GM19023 (cell line): ENCODE measurements at regions not wholly inside any gene's neighbourhood (a gene's known extent, or its start where the extent isn't known, plus 50 kb on each side); places are given as distances from the start of the nearest gene placed in this dataset.

ENCODE experiments used
- ATAC-seq: cut with Tn5 transposase; IDR thresholded peaks from one replicate; pipeline ENCODE4 v1.9.1; 2021; ENCODE audit warnings: mild to moderate bottlenecking, moderate library complexity; ENCODE audit not compliant: unreplicated experiment

DNA sequence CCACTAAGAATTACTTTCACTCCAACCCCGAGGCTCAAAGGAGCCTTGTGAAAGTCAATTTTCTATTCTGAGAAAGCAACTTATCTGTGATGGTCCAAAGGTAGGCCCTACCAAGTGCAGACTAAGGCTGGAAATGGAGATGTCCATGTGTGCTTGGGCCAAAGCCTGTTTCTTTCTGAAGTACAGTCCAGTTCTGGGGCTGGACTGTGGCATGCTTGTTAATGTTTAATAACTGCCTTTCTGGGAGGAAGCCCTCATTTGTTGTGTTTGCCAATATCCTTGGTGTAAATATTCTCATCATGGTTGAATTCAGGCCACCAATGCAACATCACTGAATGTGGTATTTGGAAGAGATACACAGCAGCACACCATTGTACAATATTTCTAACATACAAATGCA, 182.3 kb upstream of the BCL6 start:
- no peak for ATAC-seq

DNA sequence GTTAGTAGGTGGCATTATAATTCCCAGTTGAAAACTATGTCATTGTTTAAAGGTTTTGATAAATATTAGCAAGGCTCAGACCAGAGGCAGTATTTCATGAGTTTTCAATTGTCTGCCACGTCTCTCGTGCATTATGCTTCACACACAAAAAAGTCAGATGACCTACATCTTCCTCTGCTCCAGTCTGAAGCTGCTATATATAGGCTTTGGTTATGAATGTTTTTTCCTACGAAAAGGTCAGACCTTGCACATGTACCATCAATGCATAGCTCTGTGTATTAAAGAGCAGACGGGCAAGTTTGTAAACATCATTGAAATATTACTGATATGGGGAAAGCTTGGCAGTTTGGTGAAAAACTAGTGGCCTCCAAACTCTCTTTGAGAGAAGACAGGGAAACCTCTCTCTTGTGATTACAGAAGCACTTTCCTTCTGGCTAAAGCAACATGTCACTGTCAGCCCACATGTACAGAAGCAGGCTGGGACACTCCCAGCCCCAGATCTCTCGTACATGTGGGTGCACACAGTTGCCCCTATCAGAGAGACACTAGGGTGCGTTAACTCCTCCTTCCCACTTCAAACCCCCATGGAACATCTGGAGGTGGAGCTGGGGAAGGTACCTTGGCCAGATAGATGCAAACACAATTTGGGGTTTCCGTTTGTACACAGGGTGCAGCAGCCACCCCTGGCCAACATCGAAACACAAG, 184.0 kb upstream of the BCL6 start:
- ATAC-seq, result no peak

DNA sequence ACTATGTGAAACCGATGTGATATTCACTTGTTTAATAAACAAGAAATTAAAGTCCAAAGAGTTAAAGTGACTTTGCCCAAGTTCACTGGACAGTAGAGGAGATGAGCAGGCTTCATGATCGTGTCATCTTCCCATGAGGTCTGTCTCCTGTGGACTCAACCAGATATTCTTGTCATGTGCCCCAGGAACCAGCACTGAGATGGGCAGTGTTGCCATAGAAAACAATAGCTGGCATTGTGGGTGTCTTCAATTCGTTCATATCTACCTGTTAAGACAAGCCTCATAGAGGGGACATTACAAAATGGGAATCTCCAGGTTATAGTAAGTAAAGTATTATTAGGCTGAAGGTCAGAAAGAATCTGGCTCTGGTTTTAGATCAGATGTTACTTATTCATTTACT, 184.8 kb upstream of the BCL6 start:
- ATAC-seq, result no peak

DNA sequence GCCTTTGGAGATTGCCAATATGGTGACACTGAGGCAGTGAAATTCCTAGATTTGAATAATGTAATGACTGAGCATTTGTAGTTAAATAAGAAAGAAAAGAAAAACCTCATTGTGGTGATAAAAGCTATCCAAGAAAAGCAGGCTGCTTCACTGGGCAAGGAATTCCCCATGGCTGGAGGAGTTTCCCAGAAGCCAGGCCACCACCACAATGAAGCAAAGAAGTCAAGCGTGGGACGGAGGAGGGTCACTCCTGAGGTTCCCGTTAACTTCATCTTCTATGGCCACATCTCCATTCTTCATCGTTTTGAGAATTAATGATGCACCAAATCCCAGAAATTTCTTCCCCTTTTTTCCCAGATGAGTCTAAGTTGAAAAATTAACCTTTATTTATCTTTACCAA, 185.8 kb upstream of the BCL6 start:
- no peak for ATAC-seq

DNA sequence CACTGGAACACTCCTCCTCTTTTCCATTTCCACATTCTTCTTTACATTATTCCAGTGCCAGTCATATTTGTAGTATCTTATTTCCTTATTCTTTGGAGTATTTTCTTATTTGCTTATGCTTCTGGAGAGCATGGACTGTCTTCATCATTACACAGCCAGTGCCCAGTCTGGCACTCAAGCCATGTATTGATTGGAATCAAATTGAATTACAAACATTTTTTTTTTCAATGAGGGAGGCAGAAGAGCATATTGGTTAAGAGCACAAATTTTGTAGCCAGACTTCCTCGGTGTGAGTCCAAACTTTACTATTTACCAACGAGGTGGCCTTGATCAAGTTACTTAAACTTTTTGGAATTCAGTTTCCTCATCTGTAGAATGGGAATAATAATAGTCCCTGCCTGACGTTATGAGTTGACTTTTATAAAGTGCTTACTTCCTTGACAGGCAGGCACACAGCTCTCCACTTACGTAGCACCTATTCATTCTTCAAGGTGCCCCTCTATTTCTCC, 186.6 kb upstream of the BCL6 start:
- ATAC-seq, result no peak

DNA sequence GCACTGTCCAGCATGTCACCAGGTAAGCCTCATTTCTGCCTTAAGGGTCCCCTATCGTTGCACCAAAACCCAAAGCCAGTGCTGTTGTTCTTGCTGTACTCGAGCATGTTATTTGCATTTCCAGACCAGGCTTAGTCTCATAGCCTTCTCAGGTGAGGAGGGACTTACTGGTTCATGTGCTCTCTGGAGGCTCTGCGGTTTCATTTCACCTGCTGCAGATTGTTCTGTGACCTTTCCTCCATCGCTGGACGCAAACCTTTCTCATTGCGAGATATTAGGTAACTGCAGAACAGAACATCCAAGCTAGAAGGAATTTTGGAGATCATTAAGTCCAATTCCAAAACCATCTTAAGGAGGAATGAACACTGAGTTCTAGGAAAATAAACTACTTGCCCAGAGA, 187.3 kb upstream of the BCL6 start:
- no peak for ATAC-seq

DNA sequence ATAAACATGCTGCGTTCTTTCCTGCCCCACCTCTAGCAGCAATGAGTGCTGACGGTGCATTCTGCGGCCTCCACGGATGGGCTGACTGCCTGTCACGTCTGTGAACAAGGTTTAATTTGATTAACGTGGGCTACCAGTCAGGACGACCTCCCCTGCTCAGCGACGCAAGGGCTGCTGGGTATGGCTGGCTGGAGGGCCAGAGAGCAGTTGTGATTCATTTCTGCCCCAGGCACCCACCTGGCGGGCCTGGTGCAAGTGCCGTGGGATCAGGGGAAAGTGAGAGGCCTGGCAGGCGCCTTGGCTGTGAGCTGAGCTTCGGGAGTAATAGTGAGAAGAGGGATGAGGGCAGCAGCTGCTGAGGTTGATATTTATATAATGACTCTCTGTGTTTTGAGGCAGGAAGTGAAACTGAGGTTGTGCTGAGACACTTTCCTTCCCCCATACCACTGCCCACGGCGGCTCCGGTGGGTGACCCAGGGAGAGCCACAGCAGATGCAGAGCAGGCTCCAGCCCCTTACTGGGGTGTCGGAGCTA, 190.4 kb upstream of the BCL6 start:
- peak; percentile 98 for ATAC-seq

DNA sequence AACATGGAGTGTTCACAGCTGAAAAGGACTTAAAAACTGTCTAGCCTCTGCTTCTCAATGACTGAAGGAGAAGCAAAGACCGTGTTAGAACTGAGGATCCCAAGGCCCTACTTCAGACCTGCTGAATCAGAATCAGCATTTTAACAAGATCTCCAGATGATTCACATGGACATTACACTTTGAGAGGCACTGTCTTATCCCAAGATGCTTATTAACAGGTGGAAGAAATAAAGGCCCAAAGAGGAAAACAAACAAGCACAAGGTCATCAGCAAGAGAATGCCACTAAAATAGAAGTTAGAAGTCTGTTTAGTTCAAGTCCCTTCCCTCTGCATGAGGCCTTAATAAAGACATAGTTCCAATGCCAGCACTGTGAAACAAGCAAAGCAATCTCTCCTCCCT, 191.4 kb upstream of the BCL6 start:
- no peak for ATAC-seq

DNA sequence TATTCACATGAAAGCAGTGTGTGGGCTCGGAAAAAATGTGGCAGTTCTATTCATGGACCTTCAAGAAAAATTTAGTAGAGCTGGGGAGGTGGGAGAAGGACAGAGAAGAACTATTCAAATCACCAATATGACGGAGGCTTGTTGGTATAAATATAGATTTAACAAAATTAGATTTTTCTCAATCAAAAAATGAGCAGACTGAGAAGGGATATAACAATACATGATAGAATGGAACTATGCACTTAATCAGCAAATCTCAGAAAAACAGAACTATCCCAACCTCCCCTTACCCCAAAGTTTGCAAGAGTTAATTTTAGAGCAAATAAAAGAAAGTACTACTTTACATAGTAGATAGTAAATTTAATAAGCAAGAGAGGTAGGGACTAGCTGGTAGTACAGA, 194.6 kb upstream of the BCL6 start:
- no peak for ATAC-seq

DNA sequence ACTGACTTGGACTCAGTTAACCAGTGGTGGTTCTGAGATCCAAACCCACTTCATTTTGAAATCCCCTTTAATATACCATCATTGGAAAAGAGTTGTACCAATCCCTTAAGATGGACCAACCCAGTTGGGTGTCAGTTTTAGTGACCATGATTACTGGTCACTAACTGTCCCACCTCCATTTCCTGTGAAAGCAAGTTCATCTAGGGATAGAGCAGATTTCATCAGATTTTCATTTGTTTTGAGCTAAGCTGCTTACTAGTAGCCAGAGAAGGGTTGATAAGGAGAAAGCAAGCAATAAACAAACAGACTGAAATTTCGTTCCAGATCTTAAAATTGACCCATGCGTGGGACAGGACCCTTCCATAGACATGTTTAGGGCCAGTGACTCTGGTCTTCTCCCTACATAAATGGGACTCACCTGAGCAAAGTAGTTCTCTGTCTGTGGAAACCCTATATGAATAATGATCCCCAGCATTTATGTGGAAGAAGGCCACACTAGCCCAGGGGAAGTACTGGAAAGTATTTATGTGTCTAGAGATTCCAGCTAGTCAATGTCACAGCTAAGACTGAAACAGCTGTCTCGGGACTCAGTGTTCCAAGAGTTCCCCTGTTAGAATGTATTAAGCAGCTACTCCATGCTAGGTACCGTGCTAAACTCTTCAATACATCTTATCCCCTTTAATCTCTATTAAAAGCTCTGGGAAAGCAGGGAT, 196.0 kb upstream of the BCL6 start:
- no peak for ATAC-seq

DNA sequence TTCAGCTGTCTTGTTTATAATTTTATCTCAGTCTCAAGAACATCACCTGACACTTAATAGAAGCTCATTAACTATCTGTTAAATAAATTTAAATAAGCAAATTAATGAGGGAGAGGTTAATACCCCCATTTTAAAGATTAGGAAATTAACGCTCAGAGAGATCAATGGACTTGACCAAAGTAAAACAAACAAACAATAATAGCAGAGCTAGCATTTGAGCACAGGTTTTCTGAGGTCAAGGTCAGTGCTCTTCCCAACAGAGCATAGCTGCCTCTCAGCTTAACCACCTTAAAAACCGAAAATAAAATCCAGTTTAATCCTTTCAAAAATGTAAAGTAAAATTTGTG, 196.6 kb upstream of the BCL6 start:
- no peak for ATAC-seq

DNA sequence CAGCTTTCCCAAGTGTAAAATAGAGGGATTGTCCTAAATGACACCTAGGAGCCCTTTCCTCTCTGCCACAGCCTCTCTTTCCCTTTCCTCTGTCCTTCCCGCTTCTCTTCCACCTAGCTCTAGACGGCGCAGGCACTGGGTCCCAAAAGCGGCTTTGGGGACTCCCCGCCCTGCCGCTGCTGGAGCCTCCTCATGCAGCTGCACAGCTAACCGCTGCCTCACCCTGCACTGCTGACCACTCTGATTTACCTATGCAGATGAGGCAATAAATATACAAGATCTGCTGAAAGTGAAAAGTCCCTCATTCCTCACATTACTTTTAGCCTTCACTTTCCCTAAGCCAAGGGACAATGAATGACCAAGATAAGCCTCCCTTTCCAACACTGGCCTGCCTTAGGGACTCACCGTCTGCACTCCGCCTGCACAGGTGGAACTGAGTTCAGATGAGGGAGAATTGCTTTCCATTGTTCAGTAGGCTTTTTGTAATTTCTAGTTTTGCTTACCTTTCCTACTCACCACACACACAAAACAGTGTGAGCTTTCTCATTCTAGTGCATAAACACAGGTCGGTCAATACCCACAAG, 197.5 kb upstream of the BCL6 start:
- peak; percentile 50 for ATAC-seq

DNA sequence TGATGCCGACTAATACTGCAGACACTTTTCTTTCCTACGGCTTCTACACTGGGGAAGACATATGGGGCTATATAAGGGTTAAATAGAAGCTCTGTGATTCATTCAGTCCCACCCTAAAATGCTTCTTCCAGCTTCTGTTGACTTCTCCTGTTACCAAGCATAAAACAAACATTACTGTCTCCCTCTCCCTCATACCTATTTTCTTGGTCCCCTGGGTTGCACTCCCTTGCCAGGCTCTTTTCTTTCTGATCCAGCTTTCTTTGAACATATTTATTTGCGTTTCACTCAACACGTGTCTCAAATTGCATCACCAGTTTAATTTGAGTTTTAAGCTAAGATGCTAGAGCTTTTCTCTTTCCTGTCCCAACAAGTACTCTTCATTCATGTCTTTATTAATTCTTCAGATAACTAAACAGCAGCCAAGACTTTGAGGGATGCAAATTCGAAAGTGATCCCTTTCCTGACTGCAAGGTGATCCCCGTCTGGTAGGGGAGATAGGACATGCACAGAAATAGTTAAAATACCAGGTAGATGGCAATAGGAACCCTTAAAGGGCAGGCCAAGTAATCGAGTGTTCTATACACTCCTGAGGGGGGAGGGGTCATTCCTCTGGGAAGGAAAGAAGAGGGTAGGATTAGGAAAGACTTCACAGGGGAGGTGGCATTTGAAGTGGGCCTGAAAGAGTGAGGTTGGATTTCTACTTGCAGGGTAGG, 198.6 kb upstream of the BCL6 start:
- no peak for ATAC-seq

DNA sequence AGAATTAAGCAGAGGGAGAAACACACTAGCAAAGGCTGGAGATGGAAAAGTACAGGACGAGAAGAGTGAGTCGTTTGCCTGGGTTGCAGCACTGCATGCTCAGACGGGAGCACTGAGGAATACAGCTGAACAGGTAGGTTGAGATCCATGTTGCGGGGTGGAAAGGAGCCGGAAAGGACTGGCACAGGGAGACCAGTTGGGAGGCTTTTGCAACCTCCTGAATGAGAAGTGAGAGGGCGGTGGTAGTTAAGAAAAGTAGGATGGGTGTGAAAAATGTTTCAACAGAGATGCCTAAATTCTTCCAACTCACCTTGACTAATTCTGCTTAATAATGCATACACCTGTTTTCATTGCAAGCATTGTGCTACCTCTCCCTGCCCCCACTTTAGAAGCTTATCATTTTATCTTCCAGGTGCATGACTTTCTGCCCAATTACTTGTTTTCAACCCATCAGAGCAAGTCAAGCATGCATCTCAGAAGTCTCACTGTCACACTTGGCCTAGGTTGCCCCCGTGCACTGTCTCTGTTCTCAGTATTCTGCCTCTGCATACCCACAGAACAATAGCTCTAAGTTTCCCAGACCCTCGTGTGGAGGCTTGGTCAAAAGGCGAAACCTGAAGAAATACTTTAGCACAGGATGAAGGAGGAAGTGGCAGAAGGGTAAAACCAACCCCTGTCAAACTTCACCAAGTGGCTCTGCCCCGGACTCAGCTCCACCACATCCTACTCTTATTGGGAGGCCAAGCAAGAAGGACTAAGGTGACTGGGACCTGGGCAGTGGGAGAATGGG, 199.3 kb upstream of the BCL6 start:
- no peak for ATAC-seq

DNA sequence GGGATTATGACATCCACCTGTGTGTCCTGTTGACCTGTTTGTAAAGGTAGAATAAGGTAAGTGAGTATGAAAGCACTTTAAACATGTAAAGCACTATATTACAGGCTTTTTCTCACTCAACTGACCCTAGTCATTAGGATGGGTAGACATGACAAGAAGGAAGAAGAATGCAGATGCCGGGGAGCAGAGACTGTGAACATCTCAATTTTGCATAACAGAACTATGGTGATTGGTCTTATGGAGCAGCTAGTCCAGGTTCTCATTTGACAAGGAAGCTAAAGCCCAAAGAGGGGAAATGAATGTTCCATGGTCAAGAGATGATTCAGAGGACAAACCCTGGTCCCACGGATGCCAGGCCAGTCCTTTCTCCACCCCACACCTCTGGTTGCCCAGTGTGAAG, 200.1 kb upstream of the BCL6 start:
- ATAC-seq, result no peak

DNA sequence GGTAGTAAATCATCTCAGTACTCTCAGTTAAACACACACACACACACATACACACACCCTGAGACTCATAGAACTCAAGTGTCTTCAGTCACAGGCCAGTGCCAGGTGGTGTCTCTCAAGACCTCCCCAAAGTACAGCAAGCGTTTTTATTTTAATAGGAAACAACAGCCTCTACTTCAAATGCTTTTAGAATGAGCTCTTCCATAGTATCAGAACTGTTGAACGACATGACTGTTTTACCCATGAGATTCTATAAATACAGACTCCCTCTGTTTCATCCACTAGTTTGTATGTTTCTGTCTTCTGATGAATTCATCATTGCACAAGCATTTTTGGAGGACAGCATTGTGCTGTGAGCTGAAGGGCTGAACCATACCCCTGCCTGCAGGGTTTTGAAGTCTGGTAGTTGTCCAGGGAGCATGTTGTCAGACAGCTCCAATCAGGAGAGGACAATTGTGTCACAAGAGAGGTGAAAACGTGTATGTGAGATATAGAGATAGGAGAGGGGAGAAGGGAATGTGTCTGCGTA, 201.0 kb upstream of the BCL6 start:
- ATAC-seq, result no peak

DNA sequence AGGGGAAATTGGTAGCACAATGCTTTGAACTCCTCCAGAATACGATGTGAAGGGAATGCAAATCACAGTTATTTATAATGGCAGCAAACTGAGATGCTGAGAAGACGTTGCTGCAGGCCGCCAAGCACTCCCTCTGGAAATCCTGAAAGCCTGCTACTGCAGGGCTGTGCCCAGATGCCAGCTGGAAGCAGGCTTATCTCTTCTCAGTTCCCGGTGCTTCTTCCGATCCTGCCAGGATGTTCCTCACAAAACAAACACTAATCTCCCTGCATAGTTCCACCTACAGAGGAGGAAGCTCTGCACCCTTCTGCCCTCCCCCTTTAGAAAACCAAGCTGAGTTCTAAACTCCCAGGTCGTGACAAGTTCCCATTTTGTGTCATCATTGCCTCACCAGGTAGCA, 201.7 kb upstream of the BCL6 start:
- ATAC-seq, result no peak

DNA sequence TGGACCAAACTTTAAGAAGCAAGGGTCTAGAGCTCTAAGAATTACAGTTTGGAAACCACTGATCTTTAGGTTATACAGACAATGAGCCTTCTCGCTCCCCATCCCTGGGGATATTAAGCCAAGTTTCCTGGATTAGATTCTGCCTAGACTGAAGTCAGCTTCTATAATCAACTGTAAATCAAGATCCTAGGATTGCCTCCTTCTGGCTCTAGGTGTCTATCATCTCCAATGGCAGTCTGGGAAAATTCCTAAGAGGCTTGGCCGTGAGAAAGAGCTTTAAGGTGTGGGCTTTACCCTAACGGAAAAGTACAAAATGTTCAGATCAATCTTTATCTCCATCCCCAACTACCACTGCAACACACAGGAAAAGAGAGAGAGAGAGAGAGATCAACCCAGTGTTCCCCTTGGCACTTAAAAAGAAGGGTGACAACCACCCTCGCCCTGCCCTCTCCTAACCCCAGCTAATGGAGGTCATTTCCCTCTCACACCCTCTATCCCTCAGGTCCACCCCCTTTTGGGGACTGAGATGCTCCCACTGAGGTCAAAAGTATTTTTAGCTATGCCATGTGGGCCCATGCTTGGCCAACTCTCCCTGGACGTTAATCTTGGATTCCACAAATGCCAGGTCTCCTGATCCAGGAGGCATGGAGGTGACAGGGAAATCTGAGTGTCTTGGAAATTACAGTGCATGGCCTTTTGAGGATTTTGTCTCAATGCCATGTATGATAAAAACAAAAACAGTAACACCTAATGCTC, 202.8 kb upstream of the BCL6 start:
- no peak for ATAC-seq

DNA sequence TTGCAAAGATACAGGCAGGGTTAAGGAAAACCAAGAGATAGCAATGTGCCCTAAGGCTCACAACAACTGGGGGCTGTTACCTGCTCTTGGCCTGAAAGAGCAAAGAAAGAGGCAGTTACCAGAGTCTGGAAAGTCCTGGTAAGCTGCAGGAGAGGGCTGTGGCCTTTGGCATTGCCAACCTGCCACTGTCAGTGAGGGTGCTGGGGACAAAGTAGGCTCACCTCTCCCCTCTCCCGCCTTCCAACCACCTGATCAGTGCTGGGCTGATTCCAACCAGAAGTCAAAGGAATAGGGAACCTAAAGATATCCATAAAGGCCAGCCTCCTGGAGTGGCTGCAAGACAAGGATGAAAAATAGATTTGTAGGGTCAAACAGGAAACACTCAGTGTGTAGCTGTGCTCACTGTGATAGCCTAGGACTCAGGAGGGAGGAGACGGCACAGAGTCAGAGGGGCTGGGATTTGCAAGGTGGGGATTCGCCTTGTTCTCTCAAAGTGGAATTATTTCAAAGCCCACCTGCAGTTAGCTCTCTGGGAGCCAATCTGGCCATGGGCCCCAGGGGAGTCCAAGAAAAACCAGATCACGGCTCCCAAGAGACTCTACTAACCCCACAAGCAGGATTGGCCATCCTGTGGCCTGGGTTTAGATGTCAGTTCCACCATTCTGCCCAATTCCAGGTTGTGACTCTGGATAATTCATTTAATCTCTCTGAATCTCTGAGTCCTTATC, 204.0 kb upstream of the BCL6 start:
- ATAC-seq, result no peak
